IPS-18c (cell line): ENCODE measurements at regions not wholly inside any gene's neighbourhood (a gene's known extent, or its start where the extent isn't known, plus 50 kb on each side); places are given as distances from the start of the nearest gene placed in this dataset.

Source experiments
- H3K4me3 ChIP-seq: 2 replicates; pipeline ENCODE4 v1.7.0; 2013; ENCODE audit warnings: low read depth, mild to moderate bottlenecking, low read length, moderate library complexity; ENCODE audit not compliant: insufficient read depth
- H3K9me3 ChIP-seq: one replicate; pipeline ENCODE4 v1.6.1; 2013; ENCODE audit warnings: mild to moderate bottlenecking, low read length, moderate library complexity; ENCODE audit not compliant: control insufficient read depth, insufficient read depth

- Histone ChIP-seq H3K9me3 (no peaks in the 10 kb centered on the region), H3K4me3 (no peak overlapping the region)
These were observed 236.3 kb upstream of the ANKRD30A start for GRCh38 chr10:36888925-36889573.

- H3K4me3 ChIP-seq = no peak overlapping the region
These were observed 239.0 kb upstream of the ANKRD30A start for GRCh38 chr10:36886303-36886891.

DNA sequence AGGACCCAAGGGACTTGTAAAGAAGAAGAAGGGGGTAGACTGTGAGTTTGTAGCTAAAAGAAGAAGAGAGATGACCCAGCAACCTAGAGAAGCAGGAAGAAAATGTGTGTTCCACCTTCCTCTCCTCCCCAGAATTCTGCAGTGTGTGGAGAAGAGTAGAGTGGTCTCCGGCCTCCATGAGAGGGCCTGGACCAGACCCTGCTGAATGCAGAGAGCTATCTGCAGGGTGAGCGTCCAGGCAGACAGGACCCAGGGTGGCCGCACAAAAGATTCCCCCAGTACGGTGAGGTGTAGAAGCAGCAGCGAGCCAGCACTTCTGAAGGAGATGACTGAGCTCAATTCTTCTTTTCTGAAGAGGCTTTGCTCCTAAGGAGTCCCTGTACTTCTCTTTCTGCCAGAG lies 239.7 kb upstream of the ANKRD30A start:
- H3K9me3 ChIP-seq = no peaks in the 10 kb centered on the region

More at GRCh38 chr10:36886303-36886891, 239.0 kb upstream of the ANKRD30A start:
- H3K9me3 ChIP-seq = no peaks in the 10 kb centered on the region

DNA sequence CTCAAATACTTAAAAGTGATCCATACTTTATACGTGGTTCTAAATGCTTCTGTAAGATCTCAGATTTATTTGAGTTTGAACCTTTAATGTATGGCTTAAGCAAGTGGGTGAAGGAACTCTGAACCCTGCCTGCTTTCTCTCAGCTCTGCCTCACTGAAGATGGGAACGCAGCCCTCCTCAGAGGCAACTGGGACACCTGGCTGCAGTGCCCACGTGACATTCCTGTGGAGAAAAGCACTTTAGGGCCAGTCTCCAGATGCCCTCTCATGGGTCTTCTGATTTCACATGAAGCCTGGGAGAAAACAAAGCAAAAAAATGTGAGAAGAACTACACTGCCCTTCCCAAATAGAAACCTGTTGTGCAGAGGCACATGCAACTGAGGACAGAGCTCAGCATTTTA lies 242.6 kb upstream of the ANKRD30A start:
- Histone ChIP-seq H3K9me3 (no peaks in the 10 kb centered on the region), H3K4me3 (no peak overlapping the region)

More for the DNA sequence above, 239.7 kb upstream of the ANKRD30A start:
- H3K4me3 ChIP-seq = no peak overlapping the region

DNA sequence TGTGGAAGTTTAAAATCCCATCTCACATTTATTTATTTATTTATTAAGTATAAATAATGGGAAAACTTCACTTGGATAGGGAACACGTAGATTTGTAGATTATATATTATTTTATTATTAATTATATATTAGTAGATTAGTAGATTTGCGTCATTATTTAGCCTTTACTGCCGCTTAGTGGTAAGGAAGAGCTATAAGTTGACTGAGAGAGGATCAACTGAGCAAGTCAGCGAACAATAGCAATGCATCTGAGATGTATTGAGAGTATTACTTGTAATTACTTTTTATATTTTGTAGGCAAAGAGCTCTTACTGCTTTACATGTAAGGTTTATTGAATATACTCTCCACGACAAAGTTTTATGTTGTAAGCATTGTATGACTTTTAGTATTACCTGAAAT lies 244.5 kb upstream of the ANKRD30A start:
- no peak overlapping the region for H3K4me3 ChIP-seq
- H3K9me3 ChIP-seq = no peaks in the 10 kb centered on the region

DNA sequence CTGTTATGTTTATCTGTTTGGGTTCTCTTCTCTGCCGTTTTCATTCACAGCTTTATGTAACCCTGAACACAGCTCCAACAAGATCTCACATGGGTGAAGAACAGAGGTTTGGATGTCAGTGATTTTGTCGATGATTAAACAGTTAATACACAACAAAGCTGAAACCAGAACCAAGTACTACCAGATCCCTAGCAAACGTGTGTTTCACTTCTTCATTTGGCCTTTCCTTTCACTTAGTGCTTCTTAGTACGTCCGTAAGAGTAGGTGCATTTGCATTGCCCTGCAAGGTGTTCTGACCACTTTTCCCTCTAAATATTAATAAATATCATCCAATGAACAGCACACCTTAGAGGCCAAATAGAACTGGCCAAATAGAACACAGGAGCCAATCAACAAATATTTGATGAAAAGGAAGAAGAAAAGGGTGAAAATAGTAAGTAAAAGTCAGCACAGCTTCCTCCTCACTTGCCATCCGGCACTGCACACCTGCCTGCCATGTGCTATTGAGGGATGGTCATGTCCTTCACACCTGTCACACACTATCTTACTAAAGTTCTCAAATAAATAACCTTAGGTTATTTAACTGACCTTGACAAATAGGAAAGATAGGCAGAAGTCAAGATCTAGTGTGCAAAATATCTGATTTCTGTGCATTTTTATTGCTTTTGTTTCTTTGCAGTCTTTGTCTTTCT lies 252.6 kb upstream of the ANKRD30A start:
- no peak overlapping the region for H3K4me3 ChIP-seq

DNA sequence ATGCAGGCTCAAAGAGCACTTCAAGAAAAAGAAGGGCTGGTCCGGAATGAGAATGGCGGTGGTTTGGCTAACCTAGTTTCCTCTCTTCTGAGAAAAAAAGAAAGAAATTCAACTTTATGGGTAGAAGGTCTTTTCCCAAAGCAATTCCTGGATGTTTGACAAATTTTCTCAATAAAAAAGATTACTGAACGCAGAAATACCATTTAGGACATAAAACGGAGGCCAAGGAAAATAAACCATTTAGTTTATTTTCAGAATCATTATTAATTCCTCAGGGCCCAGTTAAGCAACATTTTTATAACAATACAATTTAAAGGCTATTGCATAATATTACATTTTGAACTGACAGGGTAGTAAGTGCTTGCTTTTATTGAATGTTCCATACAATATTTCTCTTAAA lies 284.6 kb upstream of the ANKRD30A start:
- no peak overlapping the region for H3K4me3 ChIP-seq
- no peaks in the 10 kb centered on the region for H3K9me3 ChIP-seq

More for the DNA sequence above, 252.6 kb upstream of the ANKRD30A start:
- H3K9me3 ChIP-seq = no peaks in the 10 kb centered on the region

GRCh38 chr10:36837416-36837815 lies 288.0 kb upstream of the ANKRD30A start:
- H3K9me3 ChIP-seq = no peaks in the 10 kb centered on the region
- H3K4me3 ChIP-seq = no peak overlapping the region

GRCh38 chr10:36819781-36820180 lies 305.6 kb upstream of the ANKRD30A start:
- no peaks in the 10 kb centered on the region for H3K9me3 ChIP-seq

DNA sequence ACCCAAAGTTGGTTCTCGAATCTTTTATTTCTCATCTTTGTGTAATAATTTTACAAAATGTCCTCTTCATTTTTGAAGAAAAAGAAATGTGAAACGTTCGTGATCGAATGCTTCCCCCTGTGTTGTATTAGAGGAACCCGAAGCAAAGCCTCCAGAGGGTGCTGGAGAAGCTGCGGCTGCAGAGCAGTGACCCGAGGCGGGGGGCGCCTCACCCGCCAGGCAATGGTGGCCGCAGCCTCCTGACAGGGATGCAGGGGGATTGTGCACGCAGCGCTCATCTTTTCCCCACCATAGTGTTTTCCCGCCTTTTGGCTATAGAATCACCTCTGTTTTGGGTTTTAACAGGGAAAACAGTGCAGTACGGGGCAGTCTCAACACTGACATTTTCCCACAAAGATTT lies 307.5 kb upstream of the ANKRD30A start:
- H3K9me3 ChIP-seq = no peaks in the 10 kb centered on the region

More at GRCh38 chr10:36819781-36820180, 305.6 kb upstream of the ANKRD30A start:
- H3K4me3 ChIP-seq = no peak overlapping the region

GRCh38 chr10:36808625-36809362 lies 316.6 kb upstream of the ANKRD30A start:
- Histone ChIP-seq H3K4me3 (no peak overlapping the region), H3K9me3 (no peaks in the 10 kb centered on the region)

More for the DNA sequence above, 307.5 kb upstream of the ANKRD30A start:
- no peak overlapping the region for H3K4me3 ChIP-seq

DNA sequence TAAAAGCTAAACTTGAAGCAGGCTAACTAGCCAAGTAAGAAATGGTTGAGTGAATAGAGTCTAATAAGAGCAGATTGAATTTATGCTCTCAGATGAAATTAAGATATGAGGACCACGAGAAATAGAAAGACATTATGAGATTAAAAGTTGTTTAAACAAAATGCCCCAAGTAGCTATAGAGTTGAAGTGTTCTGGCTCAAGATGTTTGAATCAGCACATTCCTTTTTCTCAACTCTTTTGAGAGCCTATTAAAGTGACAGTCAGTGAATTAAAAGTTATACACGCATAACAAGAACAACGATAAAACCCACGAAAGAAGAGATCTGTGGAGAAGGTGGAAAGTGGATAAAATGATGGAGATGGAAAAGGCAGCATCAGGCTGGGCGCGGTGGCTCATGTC lies 322.2 kb upstream of the ANKRD30A start:
- Histone ChIP-seq H3K4me3 (no peak overlapping the region), H3K9me3 (no peaks in the 10 kb centered on the region)

DNA sequence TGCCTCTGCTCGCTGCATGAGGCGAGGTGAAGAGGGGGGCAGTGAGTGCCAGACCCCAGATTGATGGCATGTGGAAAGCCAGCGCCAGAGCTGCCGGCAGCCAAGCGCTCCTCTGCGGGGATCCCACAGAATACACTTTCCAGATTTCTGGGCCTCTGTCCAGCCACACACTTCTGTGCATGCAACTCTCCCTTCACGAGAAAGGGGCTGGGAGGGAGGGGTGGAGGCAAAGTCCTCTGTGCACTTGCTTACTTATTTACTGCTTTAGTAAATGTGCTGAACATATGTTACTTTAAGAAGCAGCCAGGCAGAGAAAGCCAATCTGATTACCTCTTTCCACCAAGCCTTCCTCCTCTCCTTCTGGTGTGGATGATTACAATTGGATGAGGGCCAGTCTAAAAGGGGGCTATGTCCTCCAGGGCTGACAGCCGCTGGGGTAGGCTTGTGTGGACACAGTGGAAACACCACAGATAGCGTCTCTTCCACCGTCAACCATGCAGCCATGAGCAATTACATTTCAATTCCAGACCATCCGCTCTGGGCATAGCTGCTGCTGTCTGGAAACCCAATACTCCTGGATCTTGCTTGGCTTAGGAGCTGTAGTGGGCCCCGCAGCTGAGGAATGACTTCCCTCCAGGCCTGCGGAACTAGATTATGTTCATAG lies 322.8 kb upstream of the ANKRD30A start:
- Histone ChIP-seq H3K9me3 (no peaks in the 10 kb centered on the region), H3K4me3 (no peak overlapping the region)

DNA sequence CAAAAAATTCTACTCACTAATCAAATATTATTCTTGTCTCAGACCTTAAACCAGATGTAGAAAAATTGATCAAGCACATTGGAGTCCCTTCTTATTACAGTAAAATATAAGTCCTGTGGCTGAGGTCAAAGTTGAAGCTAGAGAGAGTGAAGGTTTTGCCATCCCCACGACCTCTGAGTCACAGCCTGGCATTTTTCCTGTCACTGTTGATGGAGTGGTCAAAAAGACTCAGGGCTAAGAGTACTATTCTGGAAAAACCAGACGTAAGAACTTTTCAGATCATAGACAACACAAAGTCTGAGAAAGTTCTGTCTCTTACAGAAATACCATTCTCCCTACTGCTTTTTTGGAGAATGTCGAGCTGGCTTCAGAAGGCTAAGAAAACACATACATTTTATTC lies 323.7 kb upstream of the ANKRD30A start:
- H3K4me3 ChIP-seq = no peak overlapping the region
- no peaks in the 10 kb centered on the region for H3K9me3 ChIP-seq

DNA sequence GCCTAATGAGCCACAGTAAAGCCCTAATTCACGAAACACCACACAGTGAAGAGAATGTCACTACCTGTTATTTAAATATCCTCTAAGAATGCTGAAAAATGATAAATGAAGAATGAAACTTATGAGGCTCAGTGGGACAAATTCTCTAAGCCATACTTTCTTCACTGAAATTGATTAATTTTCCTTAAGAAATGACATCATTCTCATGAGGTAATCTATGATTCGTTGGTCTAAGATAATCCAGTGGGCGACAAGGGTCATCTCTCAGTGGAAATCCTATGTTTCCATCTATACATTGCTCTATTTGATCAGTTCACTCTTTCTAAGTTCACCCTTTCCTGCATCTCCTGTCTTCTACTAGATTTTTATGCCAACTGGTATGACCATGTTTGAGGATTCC lies 330.4 kb upstream of the ANKRD30A start:
- Histone ChIP-seq H3K4me3 (no peak overlapping the region), H3K9me3 (no peaks in the 10 kb centered on the region)

DNA sequence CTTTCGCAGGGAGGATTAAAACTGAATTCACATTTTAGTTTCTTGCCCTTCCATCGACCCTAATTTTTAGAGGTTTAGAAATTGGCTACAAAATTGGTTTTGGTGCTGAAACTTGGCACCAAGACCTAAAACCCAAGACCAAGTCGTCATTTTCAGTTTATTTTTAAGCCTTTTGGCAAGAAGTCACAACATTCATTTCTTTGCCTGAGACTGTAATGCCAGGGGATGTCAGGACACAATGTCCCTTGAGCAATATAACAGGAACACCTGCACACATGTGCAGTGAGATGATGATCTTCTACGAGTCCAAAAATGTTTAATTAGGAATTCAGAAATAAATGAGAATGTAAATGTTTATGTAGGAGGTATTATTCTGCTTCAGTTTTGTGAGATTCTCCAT lies 335.4 kb upstream of the ANKRD30A start:
- Histone ChIP-seq H3K9me3 (no peaks in the 10 kb centered on the region), H3K4me3 (no peak overlapping the region)

- no peaks in the 10 kb centered on the region for H3K9me3 ChIP-seq
- no peak overlapping the region for H3K4me3 ChIP-seq
These were observed 337.2 kb upstream of the ANKRD30A start for GRCh38 chr10:36788152-36788551.
